Small intestine (tissue), 7 donors: ENCODE measurements at regions not wholly inside any gene's neighbourhood (a gene's known extent, or its start where the extent isn't known, plus 50 kb on each side); places are given as distances from the start of the nearest gene placed in this dataset.

Experiments
- DNase-seq, 2 donors: peaks; one replicate each; pipeline versions ENCODE4 v3.0.0 to v3.0.0-alpha.2; 2013
- FAIRE-seq: peaks from 2 replicates; lab custom pipeline; 2012; peaks lifted over from hg19 to GRCh38; lab: Jason Lieb, UNC
- H3K27ac ChIP-seq, 3 donors: one replicate each; pipeline ENCODE4 v1.5.1; 2013; ENCODE audit warnings: low read length in 2 of 3, mild to moderate bottlenecking in 2 of 3, control low read depth in 1 of 3, inconsistent platforms in 1 of 3, low read depth in 1 of 3, moderate library complexity in 1 of 3
- H3K27me3 ChIP-seq, 3 donors: one replicate each; pipeline ENCODE4 v1.6.1; 2013; ENCODE audit warnings: low read length in 3 of 3, inconsistent platforms in 1 of 3; ENCODE audit not compliant: control insufficient read depth in 3 of 3, insufficient read depth in 3 of 3
- H3K36me3 ChIP-seq, 3 donors: one replicate each; pipeline ENCODE4 v1.6.1; 2013; ENCODE audit warnings: low read length in 3 of 3, inconsistent platforms in 1 of 3, low read depth in 1 of 3, mild to moderate bottlenecking in 1 of 3, moderate library complexity in 1 of 3; ENCODE audit not compliant: control insufficient read depth in 3 of 3, insufficient read depth in 2 of 3
- H3K4me1 ChIP-seq, 3 donors: one replicate each; pipeline ENCODE4 v1.6.1; 2013; ENCODE audit warnings: low read length in 2 of 3, inconsistent platforms in 1 of 3, low read depth in 1 of 3, mild to moderate bottlenecking in 1 of 3, moderate library complexity in 1 of 3; ENCODE audit not compliant: control insufficient read depth in 3 of 3, insufficient read depth in 2 of 3
- H3K4me3 ChIP-seq, 3 donors: one replicate each; pipeline ENCODE4 v1.5.1; 2013; ENCODE audit warnings: low read length in 3 of 3, control low read depth in 1 of 3, inconsistent platforms in 1 of 3, low read depth in 1 of 3, mild to moderate bottlenecking in 1 of 3, moderate library complexity in 1 of 3
- H3K9me3 ChIP-seq, 2 donors: one replicate each; pipeline ENCODE4 v1.6.1; 2013; ENCODE audit warnings: low read depth in 1 of 2, low read length in 1 of 2; ENCODE audit not compliant: control insufficient read depth in 2 of 2, insufficient read depth in 1 of 2
- WGBS, 3 donors: extraction: QIAGEN DNeasy Blood & Tissue Kit; methylation state at CpG; one replicate each; pipeline ENCODE4 v1.1.7; 2013; 5-methylcytosine and 5-hydroxymethylcytosine counted together
- donor health status: healthy with polysubstance abuse.
- donor health status: control.
- donor health status: control.
- donor health status: Bipolar disorder and iron deficiency.
- donor health status: healthy.

GRCh38 chr1:73886716-73887115 is 311.3 kb downstream of the LRRIQ3 start:
- DNase-seq (no peak), FAIRE-seq (no peak)
- H3K27ac ChIP-seq = no peak overlapping the region
- H3K4me1 ChIP-seq = no peaks in the 10 kb centered on the region
- no peaks in the 10 kb centered on the region for H3K9me3 ChIP-seq
- H3K4me3 ChIP-seq = no peak overlapping the region
- H3K36me3 ChIP-seq = no peaks in the 10 kb centered on the region
- no peaks in the 10 kb centered on the region for H3K27me3 ChIP-seq
- 66 to 78% (median 77%) methylated on average over 2 of the region's 2 CpGs for WGBS, 3 donors

DNA sequence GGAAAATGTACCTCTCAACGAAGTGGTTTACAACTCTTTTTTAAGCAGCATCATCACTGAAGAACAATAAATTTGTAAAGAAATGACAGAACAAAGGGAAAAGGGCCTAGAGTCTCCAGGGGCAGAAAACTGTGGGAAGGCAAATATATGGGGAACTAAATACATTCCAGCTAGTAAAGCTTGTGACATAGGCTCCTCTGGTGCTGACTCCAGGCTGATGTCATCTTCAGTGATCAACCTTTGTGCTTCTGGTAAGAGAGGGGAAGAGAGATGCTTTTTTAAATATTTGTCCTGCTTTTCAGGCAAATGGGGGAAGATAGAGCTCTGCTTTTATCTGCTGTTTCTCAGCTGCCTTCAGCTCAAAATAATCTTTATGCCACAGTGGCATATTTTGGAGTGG is 323.2 kb downstream of the LRRIQ3 start:
- Histone ChIP-seq H3K36me3 (no peaks in the 10 kb centered on the region), H3K27ac (no peak overlapping the region), H3K4me1 (no peaks in the 10 kb centered on the region), H3K4me3 (no peak overlapping the region), H3K27me3 (no peaks in the 10 kb centered on the region), H3K9me3 (peaks cover 0 to 3% of the 10 kb centered on the region in 2 donors)
- DNase-seq (no peak), FAIRE-seq (no peak)
- WGBS, 3 donors = 48 to 62% (median 59%) methylated on average over 1 of the region's 1 CpG

- 86 to 88% (median 88%) methylated on average over 2 of the region's 2 CpGs for WGBS, 3 donors
- DNase-seq = no peak
- no peak for FAIRE-seq
- Histone ChIP-seq H3K9me3 (no peaks in the 10 kb centered on the region), H3K4me1 (no peaks in the 10 kb centered on the region), H3K27ac (no peak overlapping the region), H3K27me3 (no peaks in the 10 kb centered on the region), H3K4me3 (no peak overlapping the region), H3K36me3 (no peaks in the 10 kb centered on the region)
Measured at GRCh38 chr1:73868810-73869336, 329.1 kb downstream of the LRRIQ3 start.

GRCh38 chr1:73862355-73862754 is 335.6 kb downstream of the LRRIQ3 start:
- FAIRE-seq (no peak), DNase-seq (no peak)
- Histone ChIP-seq H3K4me1 (peaks cover 0 to 5% (median 0%) of the 10 kb centered on the region in 3 donors), H3K4me3 (no peak overlapping the region), H3K27ac (no peak overlapping the region), H3K27me3 (no peaks in the 10 kb centered on the region), H3K36me3 (no peaks in the 10 kb centered on the region), H3K9me3 (no peaks in the 10 kb centered on the region)
- 50 to 70% (median 65%) methylated on average over 1 of the region's 1 CpG for WGBS, 3 donors

DNA sequence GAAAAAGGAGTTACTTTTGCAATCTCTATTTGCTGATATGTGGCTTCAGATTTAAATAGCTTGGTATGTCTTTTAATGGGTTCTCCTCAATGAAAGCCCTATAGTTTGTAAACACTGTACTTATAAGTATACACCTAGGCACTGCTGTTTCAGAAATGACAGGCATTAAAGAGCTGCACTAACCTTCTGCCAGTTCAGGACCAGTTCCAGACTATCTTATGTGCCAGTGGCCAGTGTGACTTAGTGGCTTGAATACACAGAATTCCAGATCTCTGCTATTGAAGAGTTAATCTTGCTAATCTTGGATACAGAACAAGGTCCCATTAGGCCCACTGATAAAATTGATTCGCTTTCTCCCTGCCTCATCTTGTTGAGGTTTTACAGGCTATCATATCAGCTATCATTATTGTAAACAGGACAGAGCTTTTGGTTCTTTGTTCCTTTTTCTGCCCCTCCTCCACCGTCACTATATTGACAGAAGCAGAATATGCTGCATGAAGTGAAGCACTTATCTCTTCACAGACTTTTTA is 337.5 kb downstream of the LRRIQ3 start:
- Histone ChIP-seq H3K27ac (no peak overlapping the region), H3K27me3 (no peaks in the 10 kb centered on the region), H3K36me3 (no peaks in the 10 kb centered on the region), H3K4me1 (peaks cover 0 to 5% (median 0%) of the 10 kb centered on the region in 3 donors), H3K9me3 (no peaks in the 10 kb centered on the region), H3K4me3 (no peak overlapping the region)
- no peak for DNase-seq
- WGBS, 3 donors = 12 to 31% (median 28%) methylated on average over 2 of the region's 2 CpGs
- FAIRE-seq = no peak

DNA sequence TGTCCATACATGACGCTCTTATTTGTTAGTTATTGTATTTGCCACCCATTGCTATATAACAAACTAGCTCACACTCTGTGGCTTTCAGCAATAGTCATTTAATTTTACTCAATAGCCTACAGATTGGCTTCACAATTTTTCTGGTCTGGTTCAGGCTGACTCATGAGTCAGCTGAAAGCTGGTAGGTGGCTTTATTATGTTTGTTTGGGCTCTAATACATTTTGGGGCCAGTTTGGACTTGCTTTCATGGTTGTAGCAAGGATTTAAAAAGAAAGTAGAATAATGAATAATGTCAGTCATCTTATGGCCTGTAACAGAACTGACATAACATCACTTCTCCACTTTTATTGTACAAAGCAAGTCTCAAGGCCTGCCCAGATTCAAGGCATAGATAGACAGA is 338.7 kb downstream of the LRRIQ3 start:
- H3K4me1 ChIP-seq = peaks cover 0 to 5% (median 0%) of the 10 kb centered on the region in 3 donors
- H3K36me3 ChIP-seq = no peaks in the 10 kb centered on the region
- no peaks in the 10 kb centered on the region for H3K9me3 ChIP-seq
- H3K27ac ChIP-seq = no peak overlapping the region
- no peak overlapping the region for H3K4me3 ChIP-seq
- DNase-seq = no peak
- 86 to 100% (median 89%) methylated on average over 1 of the region's 1 CpG for WGBS, 3 donors
- H3K27me3 ChIP-seq = no peaks in the 10 kb centered on the region
- FAIRE-seq = no peak

GRCh38 chr1:73854527-73854926 is 343.4 kb downstream of the LRRIQ3 start:
- H3K4me3 ChIP-seq = no peak overlapping the region
- H3K27me3 ChIP-seq = no peaks in the 10 kb centered on the region
- H3K36me3 ChIP-seq = no peaks in the 10 kb centered on the region
- 73 to 81% (median 75%) methylated on average over 2 of the region's 2 CpGs for WGBS, 3 donors
- no peaks in the 10 kb centered on the region for H3K4me1 ChIP-seq
- no peak for FAIRE-seq
- no peak overlapping the region for H3K27ac ChIP-seq
- no peaks in the 10 kb centered on the region for H3K9me3 ChIP-seq
- DNase-seq = no peak

DNA sequence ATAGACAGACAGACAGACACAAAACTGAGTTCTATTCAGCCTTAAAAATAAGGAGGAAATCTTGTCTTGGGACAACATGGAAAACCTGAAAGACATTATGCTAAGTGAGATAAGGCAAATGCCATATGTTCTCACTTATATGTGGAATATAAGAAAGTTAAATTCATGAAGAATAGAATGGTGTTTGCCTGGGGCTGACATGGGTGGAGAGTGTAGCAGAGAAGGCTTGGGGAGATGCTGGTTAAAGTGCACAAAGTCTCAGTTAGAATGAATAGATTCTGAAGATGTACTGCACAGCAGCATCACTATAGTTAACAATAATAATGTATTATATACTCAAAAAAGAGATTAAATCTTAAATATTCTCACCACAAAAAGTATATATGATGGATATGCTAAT is 355.5 kb downstream of the LRRIQ3 start:
- DNase-seq = no peak
- Histone ChIP-seq H3K36me3 (no peaks in the 10 kb centered on the region), H3K9me3 (no peaks in the 10 kb centered on the region), H3K4me3 (no peak overlapping the region), H3K27ac (no peak overlapping the region), H3K4me1 (no peaks in the 10 kb centered on the region), H3K27me3 (no peaks in the 10 kb centered on the region)
- no peak for FAIRE-seq

DNA sequence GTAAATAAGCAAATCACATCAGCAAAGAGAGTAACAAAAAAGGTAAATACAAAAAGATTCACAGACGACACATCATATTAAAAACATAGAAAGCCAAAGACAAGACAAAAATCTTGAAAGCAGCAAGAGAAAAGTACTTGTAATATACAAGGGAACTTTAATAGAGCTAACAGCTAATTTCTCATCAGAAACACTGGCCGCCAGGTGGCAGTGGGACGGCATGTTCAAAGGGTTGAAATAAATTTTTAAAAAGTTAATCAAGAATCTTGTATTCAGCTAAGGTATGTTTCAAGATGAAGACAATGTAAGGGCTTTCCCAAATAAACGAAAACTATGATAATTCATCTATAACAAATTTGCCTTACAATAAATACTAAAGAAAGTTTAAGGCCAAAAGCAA is 358.1 kb downstream of the LRRIQ3 start:
- H3K36me3 ChIP-seq = no peaks in the 10 kb centered on the region
- H3K27ac ChIP-seq = no peak overlapping the region
- DNase-seq (no peak), FAIRE-seq (no peak)
- H3K27me3 ChIP-seq = no peaks in the 10 kb centered on the region
- no peaks in the 10 kb centered on the region for H3K4me1 ChIP-seq
- H3K9me3 ChIP-seq = no peaks in the 10 kb centered on the region
- 40 to 47% (median 44%) methylated on average over 4 of the region's 4 CpGs for WGBS, 3 donors
- no peak overlapping the region for H3K4me3 ChIP-seq
